GM18951 (cell line): ENCODE measurements at regions not wholly inside any gene's neighbourhood (a gene's known extent, or its start where the extent isn't known, plus 50 kb on each side); places are given as distances from the start of the nearest gene placed in this dataset.

Experiments used
- POLR2A ChIP-seq: IDR thresholded peaks from 4 replicates; pipeline ENCODE4 v1.6.1; 2011; ENCODE audit warnings: mild to moderate bottlenecking; ENCODE audit not compliant: insufficient read length, insufficient read depth; ENCODE audit errors: extremely low read depth
- in situ Hi-C: fragments of 300-500 bp; cut with MboI; formaldehyde crosslinking; loops from one replicate; pipeline ENCODE4 v1.12.0; 2022; ENCODE audit warnings: low sequenced_read_pairs, mixed read lengths, inconsistent platforms; ENCODE audit not compliant: unreplicated experiment

- in situ Hi-C loops, result loop anchor here (25.0 kb wide), 1 partner anchor 803 kb away; no protein-coding TSS in a partner anchor
- no peak for TF ChIP-seq POLR2A
Observed at GRCh38 chr6:163965426-163966348, 551.2 kb downstream of the QKI start.

DNA sequence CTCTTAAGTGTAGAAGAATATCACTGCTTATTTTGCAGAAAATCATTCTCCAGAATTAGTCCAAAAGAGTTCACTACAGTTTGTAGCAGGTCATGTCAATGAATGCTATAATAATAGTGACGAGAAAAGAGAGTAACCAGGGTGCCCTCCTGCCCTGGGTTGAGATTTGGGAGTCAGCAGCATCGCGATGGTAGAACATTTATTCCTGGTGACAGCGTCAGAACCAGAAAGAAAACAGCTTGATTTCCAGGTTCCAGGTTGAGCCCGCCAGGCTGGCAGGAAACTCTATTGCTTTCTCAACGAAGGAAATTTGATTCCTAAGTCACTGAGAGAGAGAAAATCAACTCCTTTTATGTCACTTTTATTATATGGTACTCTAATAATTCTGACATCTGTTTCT is 550.3 kb downstream of the QKI start:
- no peak for TF ChIP-seq POLR2A
- in situ Hi-C loops, result loop anchor here (25.0 kb wide), 1 partner anchor 802 kb away; no protein-coding TSS in a partner anchor

- TF ChIP-seq POLR2A, result no peak
- in situ Hi-C loops, result loop anchor here (25.0 kb wide), 1 partner anchor 801 kb away; no protein-coding TSS in a partner anchor
Observed at GRCh38 chr6:163963205-163964120, 548.9 kb downstream of the QKI start.

DNA sequence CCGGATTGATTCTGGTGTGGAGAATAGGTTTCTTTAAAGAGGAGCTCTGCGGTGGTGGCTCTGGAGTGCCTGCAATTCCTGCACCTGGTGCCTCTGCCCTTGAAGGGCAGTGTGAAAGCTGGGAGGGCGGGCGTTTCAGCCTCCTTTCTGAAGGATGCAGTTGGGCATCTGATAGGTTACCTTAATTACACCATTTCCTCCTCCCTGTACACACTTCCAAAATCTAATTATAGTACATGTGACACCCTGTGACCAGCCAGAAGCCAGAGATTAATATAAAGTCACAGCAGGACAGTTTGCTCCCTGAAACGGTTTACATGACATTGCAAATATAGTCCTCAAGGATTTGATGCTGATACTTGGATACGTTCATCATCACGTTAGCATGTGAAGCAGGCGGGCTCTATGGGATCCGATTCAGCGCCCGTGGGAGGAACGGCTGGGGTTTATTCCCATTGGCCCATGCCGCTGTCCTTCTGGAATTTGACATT is 548.2 kb downstream of the QKI start:
- no peak for TF ChIP-seq POLR2A
- in situ Hi-C loops, result loop anchor here (25.0 kb wide), 1 partner anchor 800 kb away; no protein-coding TSS in a partner anchor

- TF ChIP-seq POLR2A, result no peak
- in situ Hi-C loops, result loop anchor here (25.0 kb wide), 1 partner anchor 798 kb away; no protein-coding TSS in a partner anchor
Observed at GRCh38 chr6:163960128-163960527, 545.6 kb downstream of the QKI start.

- in situ Hi-C loops, result loop anchor here (10.0 to 25.0 kb wide), 2 partner anchors 534 to 796 kb away; no protein-coding TSS in a partner anchor
- TF ChIP-seq POLR2A, result no peak
Observed at GRCh38 chr6:163958646-163959045, 544.1 kb downstream of the QKI start.

DNA sequence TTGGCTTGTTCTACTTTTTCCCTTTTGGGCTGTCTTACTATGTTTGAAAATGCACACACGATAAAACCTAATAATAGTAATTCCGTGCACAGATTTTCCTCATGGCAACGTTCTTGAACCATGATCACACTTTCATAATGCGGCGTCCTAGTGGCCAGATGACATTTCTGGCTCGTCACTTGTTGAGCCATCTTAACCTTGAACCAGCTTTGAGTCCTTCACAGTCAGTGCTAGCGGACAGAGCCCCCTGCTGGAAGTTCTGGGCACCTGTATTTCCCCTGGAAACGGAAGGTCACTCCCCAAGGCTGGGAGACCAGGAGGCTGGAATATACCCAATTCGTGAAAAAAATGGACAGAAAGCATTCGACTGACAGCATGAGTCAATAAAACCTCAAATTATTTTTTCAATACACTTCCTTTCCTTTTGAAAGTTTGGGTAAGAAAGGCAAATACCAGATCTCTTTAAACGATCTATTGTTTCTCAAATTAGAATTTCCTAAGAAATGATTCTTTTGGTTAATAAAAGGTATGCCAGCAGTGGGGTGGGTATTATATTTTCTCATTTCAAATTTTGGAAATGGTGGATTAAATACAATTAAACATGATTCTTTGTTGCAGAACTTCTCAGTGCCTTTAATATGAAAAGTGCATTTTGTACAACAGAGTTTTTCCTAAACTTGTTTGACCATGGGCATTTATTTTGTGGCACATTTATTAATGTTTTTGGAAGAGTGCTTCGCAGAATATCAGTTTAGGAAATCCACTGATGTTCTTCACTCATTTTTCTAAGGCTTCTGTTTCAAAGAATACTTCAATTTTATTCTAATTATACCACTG is 542.3 kb downstream of the QKI start:
- in situ Hi-C loops, result loop anchor here (10.0 to 25.0 kb wide), 2 partner anchors 532 to 794 kb away; no protein-coding TSS in a partner anchor
- TF ChIP-seq POLR2A, result no peak

- TF ChIP-seq POLR2A, result no peak
Observed at GRCh38 chr6:163955756-163956155, 541.2 kb downstream of the QKI start.

GRCh38 chr6:163955096-163955495 is 540.6 kb downstream of the QKI start:
- no peak for TF ChIP-seq POLR2A
- in situ Hi-C loops, result loop anchor here (10.0 to 25.0 kb wide), 2 partner anchors 530 to 793 kb away; no protein-coding TSS in a partner anchor

More at GRCh38 chr6:163955756-163956155, 541.2 kb downstream of the QKI start:
- in situ Hi-C loops, result loop anchor here (10.0 to 25.0 kb wide), 2 partner anchors 531 to 793 kb away; no protein-coding TSS in a partner anchor

DNA sequence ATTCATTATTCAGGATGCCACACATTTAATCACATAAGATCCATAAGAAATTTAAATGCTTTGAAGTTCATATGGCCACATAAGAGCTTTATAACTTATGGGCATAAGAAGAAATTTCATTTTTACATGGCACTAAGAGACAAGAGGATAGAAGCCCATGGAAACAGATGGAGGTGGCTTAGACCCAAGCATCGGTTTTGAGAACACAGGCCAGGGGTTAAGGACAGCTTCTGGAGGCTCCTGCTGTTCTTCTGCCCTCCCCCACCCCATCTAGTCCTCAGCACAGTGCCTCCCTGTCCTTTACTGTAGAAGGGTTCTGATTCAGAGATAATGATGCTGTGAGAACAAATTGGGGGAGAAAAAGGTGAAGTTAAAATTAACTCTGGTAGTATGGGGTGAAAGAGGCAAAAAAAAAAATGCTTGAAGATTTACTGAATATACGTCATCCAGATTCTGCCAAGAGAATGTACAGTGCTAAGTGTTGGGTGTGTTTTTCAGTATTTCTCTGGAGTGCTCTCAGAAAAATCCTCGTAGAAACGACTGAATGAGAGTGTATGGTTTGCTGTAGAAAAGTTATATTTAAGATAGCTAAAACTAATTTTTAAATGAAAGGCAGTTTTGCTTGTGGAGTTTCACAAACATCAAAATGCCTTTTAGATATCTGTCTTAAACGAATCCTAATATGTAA is 539.7 kb downstream of the QKI start:
- no peak for TF ChIP-seq POLR2A
- in situ Hi-C loops, result loop anchor here (10.0 to 25.0 kb wide), 2 partner anchors 529 to 792 kb away; no protein-coding TSS in a partner anchor

DNA sequence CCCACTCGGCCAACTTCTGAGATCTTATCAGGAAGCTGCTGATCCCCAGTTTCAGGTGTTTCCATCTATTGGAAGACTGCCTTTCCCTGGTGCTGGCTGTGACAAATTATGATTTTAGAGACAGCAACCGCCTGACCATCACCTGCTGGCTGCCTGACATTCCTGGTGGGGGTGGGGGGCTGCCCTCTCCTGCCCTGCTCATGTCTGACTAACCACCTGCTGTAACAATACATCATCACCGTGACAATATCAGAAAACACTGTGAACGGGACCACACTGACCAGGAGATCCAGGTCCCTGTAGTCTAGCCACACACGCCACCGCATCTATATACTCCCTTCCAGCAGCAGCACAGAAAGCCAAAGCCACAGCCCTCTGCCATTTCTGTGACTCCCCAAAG is 537.5 kb downstream of the QKI start:
- no peak for TF ChIP-seq POLR2A
- in situ Hi-C loops, result loop anchor here (10.0 to 25.0 kb wide), 2 partner anchors 527 to 790 kb away; no protein-coding TSS in a partner anchor
